Skeletal muscle satellite cell (primary cell): ENCODE measurements at regions not wholly inside any gene's neighbourhood (a gene's known extent, or its start where the extent isn't known, plus 50 kb on each side); places are given as distances from the start of the nearest gene placed in this dataset.

Experiments
- H3K27me3 ChIP-seq: 2 replicates; pipeline ENCODE4 v1.7.0; 2013; ENCODE audit warnings: low read length; ENCODE audit not compliant: control insufficient read depth, insufficient read depth
- H3K36me3 ChIP-seq: 2 replicates; pipeline ENCODE4 v1.7.0; 2013; ENCODE audit warnings: mild to moderate bottlenecking, control low read depth, low read length; ENCODE audit not compliant: insufficient read depth
- H3K4me1 ChIP-seq: 2 replicates; pipeline ENCODE4 v1.7.0; 2013; ENCODE audit warnings: low read length; ENCODE audit not compliant: control insufficient read depth, insufficient read depth
- H3K4me2 ChIP-seq: 2 replicates; pipeline ENCODE4 v1.7.0; 2013; ENCODE audit warnings: mild to moderate bottlenecking, low read length
- H3K4me3 ChIP-seq: 2 replicates; pipeline ENCODE4 v1.7.0; 2013; ENCODE audit warnings: low read length
- H3K9ac ChIP-seq: 2 replicates; pipeline ENCODE4 v1.7.0; 2013; ENCODE audit warnings: mild to moderate bottlenecking, low read depth, low read length, moderate library complexity
- H3K9me3 ChIP-seq: replicated peaks from 2 replicates; pipeline ENCODE4 v1.7.0; 2013; ENCODE audit warnings: mild to moderate bottlenecking, control low read depth, low read length

- H3K36me3 ChIP-seq, result no peaks in the 10 kb centered on the region
- H3K27me3 ChIP-seq, result no peaks in the 10 kb centered on the region
- no peak overlapping the region for H3K4me3 ChIP-seq
- H3K4me2 ChIP-seq, result no peak overlapping the region
- no peaks in the 10 kb centered on the region for H3K9me3 ChIP-seq
- H3K4me1 ChIP-seq, result no peaks in the 10 kb centered on the region
- H3K9ac ChIP-seq, result no peak overlapping the region
These were observed 668.0 kb upstream of the FAM98A start for GRCh38 chr2:34266908-34267697.

GRCh38 chr2:34261701-34262100 lies 662.6 kb upstream of the FAM98A start:
- no peaks in the 10 kb centered on the region for H3K4me1 ChIP-seq
- no peak overlapping the region for H3K4me3 ChIP-seq
- H3K27me3 ChIP-seq, result no peaks in the 10 kb centered on the region
- no peaks in the 10 kb centered on the region for H3K9me3 ChIP-seq
- H3K9ac ChIP-seq, result no peak overlapping the region
- no peak overlapping the region for H3K4me2 ChIP-seq
- H3K36me3 ChIP-seq, result no peaks in the 10 kb centered on the region

GRCh38 chr2:34254272-34254878 lies 655.3 kb upstream of the FAM98A start:
- Histone ChIP-seq H3K9me3 (no peaks in the 10 kb centered on the region), H3K27me3 (no peaks in the 10 kb centered on the region), H3K4me2 (no peak overlapping the region), H3K4me1 (no peaks in the 10 kb centered on the region), H3K36me3 (no peaks in the 10 kb centered on the region), H3K4me3 (no peak overlapping the region), H3K9ac (no peak overlapping the region)

GRCh38 chr2:34252111-34252510 lies 653.0 kb upstream of the FAM98A start:
- H3K36me3 ChIP-seq, result no peaks in the 10 kb centered on the region
- no peak overlapping the region for H3K4me2 ChIP-seq
- no peaks in the 10 kb centered on the region for H3K27me3 ChIP-seq
- no peak overlapping the region for H3K9ac ChIP-seq
- no peak overlapping the region for H3K4me3 ChIP-seq
- no peaks in the 10 kb centered on the region for H3K4me1 ChIP-seq
- H3K9me3 ChIP-seq, result no peaks in the 10 kb centered on the region

GRCh38 chr2:34251578-34251977 lies 652.5 kb upstream of the FAM98A start:
- H3K27me3 ChIP-seq, result no peaks in the 10 kb centered on the region
- no peak overlapping the region for H3K4me2 ChIP-seq
- no peak overlapping the region for H3K4me3 ChIP-seq
- H3K4me1 ChIP-seq, result no peaks in the 10 kb centered on the region
- H3K9me3 ChIP-seq, result no peaks in the 10 kb centered on the region
- no peak overlapping the region for H3K9ac ChIP-seq
- no peaks in the 10 kb centered on the region for H3K36me3 ChIP-seq

GRCh38 chr2:34244195-34244594 lies 645.1 kb upstream of the FAM98A start:
- no peak overlapping the region for H3K4me3 ChIP-seq
- H3K36me3 ChIP-seq, result no peaks in the 10 kb centered on the region
- no peaks in the 10 kb centered on the region for H3K9me3 ChIP-seq
- no peaks in the 10 kb centered on the region for H3K27me3 ChIP-seq
- H3K9ac ChIP-seq, result no peak overlapping the region
- no peak overlapping the region for H3K4me2 ChIP-seq
- H3K4me1 ChIP-seq, result no peaks in the 10 kb centered on the region

GRCh38 chr2:34242763-34243123 lies 643.6 kb upstream of the FAM98A start:
- Histone ChIP-seq H3K4me2 (no peak overlapping the region), H3K9ac (no peak overlapping the region)

GRCh38 chr2:34241905-34242762 lies 643.0 kb upstream of the FAM98A start:
- no peaks in the 10 kb centered on the region for H3K27me3 ChIP-seq
- no peaks in the 10 kb centered on the region for H3K4me1 ChIP-seq
- H3K9me3 ChIP-seq, result no peaks in the 10 kb centered on the region
- H3K36me3 ChIP-seq, result no peaks in the 10 kb centered on the region
- H3K4me3 ChIP-seq, result no peak overlapping the region
- no peak overlapping the region for H3K4me2 ChIP-seq
- H3K9ac ChIP-seq, result no peak overlapping the region

More at GRCh38 chr2:34242763-34243123, 643.6 kb upstream of the FAM98A start:
- H3K9me3 ChIP-seq, result no peaks in the 10 kb centered on the region
- no peak overlapping the region for H3K4me3 ChIP-seq
- H3K27me3 ChIP-seq, result no peaks in the 10 kb centered on the region
- H3K4me1 ChIP-seq, result no peaks in the 10 kb centered on the region
- no peaks in the 10 kb centered on the region for H3K36me3 ChIP-seq

GRCh38 chr2:34239511-34239910 lies 640.4 kb upstream of the FAM98A start:
- Histone ChIP-seq H3K9ac (no peak overlapping the region), H3K4me1 (no peaks in the 10 kb centered on the region), H3K27me3 (no peaks in the 10 kb centered on the region), H3K36me3 (no peaks in the 10 kb centered on the region), H3K9me3 (no peaks in the 10 kb centered on the region), H3K4me2 (no peak overlapping the region), H3K4me3 (no peak overlapping the region)

GRCh38 chr2:34234823-34235222 lies 635.7 kb upstream of the FAM98A start:
- Histone ChIP-seq H3K27me3 (no peaks in the 10 kb centered on the region), H3K36me3 (no peaks in the 10 kb centered on the region), H3K4me2 (no peak overlapping the region), H3K9ac (no peak overlapping the region), H3K4me1 (no peaks in the 10 kb centered on the region), H3K4me3 (no peak overlapping the region), H3K9me3 (no peaks in the 10 kb centered on the region)

- Histone ChIP-seq H3K9ac (no peak overlapping the region), H3K36me3 (no peaks in the 10 kb centered on the region), H3K4me1 (no peaks in the 10 kb centered on the region), H3K4me3 (no peak overlapping the region), H3K4me2 (no peak overlapping the region), H3K27me3 (no peaks in the 10 kb centered on the region), H3K9me3 (no peaks in the 10 kb centered on the region)
These were observed 630.9 kb upstream of the FAM98A start for GRCh38 chr2:34229998-34230397.
